GM12878 (cell line): ENCODE measurements at regions not wholly inside any gene's neighbourhood (a gene's known extent, or its start where the extent isn't known, plus 50 kb on each side); places are given as distances from the start of the nearest gene placed in this dataset.

Source experiments
- ATAC-seq: fragments of 200-7000 bp; cut with Tn5 transposase; 3 replicates; pipeline ENCODE4 v1.9.1; 2020; ENCODE audit warnings: mild to moderate bottlenecking, moderate library complexity
- BruUV-seq: library from RNA; stranded (reverse); fragments of 400-500 nt; replicated peaks from 2 replicates; lab custom pipeline; 2021; lab: Mats Ljungman, UMichigan
- CTCF ChIA-PET: fragments of 300-600 bp; sonication (Branson Sonifier 250); formaldehyde crosslinking; extraction: SDS; loops from one replicate; lab custom pipeline; 2021; ENCODE audit warnings: inconsistent platforms; lab: Yijun Ruan, JAX
- POLR2A ChIA-PET: fragments of 350-600 bp; formaldehyde crosslinking; extraction: SDS; loops from one replicate; lab custom pipeline; 2021; ENCODE audit warnings: inconsistent platforms; lab: Charles Lee
- RAD21 ChIA-PET: fragments of 300-600 bp; sonication (Branson Sonifier 250); formaldehyde crosslinking; loops from one replicate; lab custom pipeline; 2023; ENCODE audit warnings: antibody characterized with exemption; ENCODE audit not compliant: unreplicated experiment; lab: Charles Lee
- SMC1A ChIA-PET: fragments of 300-600 bp; sonication (Branson Sonifier 250); formaldehyde crosslinking; loops from one replicate; lab custom pipeline; 2023; ENCODE audit not compliant: unreplicated experiment, uncharacterized antibody; lab: Charles Lee
- DNase-seq: peaks from one replicate; pipeline ENCODE4 v3.0.0-alpha.2; 2011; ENCODE audit warnings: low read depth, low spot score
- FAIRE-seq: peaks from 3 replicates; lab custom pipeline; 2011; peaks lifted over from hg19 to GRCh38; lab: Jason Lieb, UNC
- H2AFZ ChIP-seq: 2 replicates; pipeline ENCODE4 v1.6.0; 2011; ENCODE audit warnings: low read depth, low read length, control low read depth; ENCODE audit not compliant: control insufficient read depth
- H3K27ac ChIP-seq: 2 replicates; pipeline ENCODE4 v1.5.1; 2011; ENCODE audit warnings: control low read depth; ENCODE audit not compliant: control insufficient read depth, insufficient read depth
- H3K27me3 ChIP-seq, 2 experiments: replicated peaks in 1 of 2; 2 replicates each; pipeline versions ENCODE4 v1.6.0 to v1.6.1; 2011; ENCODE audit warnings: low read length in 1 of 2; ENCODE audit not compliant: control insufficient read depth in 2 of 2, insufficient read depth in 2 of 2
- H3K36me3 ChIP-seq, 2 experiments: 2 replicates each; pipeline ENCODE4 v1.5.1; 2011; ENCODE audit warnings: low read length in 1 of 2; ENCODE audit not compliant: control insufficient read depth in 2 of 2, insufficient read depth in 2 of 2
- H3K4me1 ChIP-seq: 2 replicates; pipeline ENCODE4 v1.6.1; 2011; ENCODE audit warnings: mild to moderate bottlenecking, low read length, moderate library complexity, mixed read lengths; ENCODE audit not compliant: control insufficient read depth, insufficient read depth
- H3K4me2 ChIP-seq: 2 replicates; pipeline ENCODE4 v1.6.0; 2011; ENCODE audit warnings: control low read depth; ENCODE audit not compliant: control insufficient read depth, insufficient read depth
- H3K4me3 ChIP-seq: fragments of 200-600 bp; sonication (generic); 2 replicates; pipeline ENCODE4 v1.5.1; 2016
- H3K79me2 ChIP-seq: 2 replicates; pipeline ENCODE4 v1.6.0; 2011; ENCODE audit warnings: low read length; ENCODE audit not compliant: control insufficient read depth, insufficient read depth
- H3K9ac ChIP-seq: 2 replicates; pipeline ENCODE4 v1.8.0; 2011; ENCODE audit warnings: low read length, control low read depth, mixed read lengths; ENCODE audit not compliant: control insufficient read depth, insufficient read depth
- H3K9me3 ChIP-seq: replicated peaks from 3 replicates; pipeline ENCODE4 v1.5.1; 2011; ENCODE audit warnings: mild to moderate bottlenecking, low read length; ENCODE audit not compliant: control insufficient read depth, insufficient read depth
- H4K20me1 ChIP-seq: 2 replicates; pipeline ENCODE4 v1.6.0; 2011; ENCODE audit not compliant: control insufficient read depth, insufficient read depth
- CHD1 ChIP-seq: IDR thresholded peaks from 2 replicates; pipeline ENCODE4 v1.6.1; 2012; ENCODE audit warnings: low read depth, low read length, improper control_type of control experiment
- CREM ChIP-seq: IDR thresholded peaks from 2 replicates; pipeline ENCODE4 v1.6.1; 2014; ENCODE audit warnings: antibody characterized with exemption, low read depth
- FOXM1 ChIP-seq: IDR thresholded peaks from 2 replicates; pipeline ENCODE4 v1.6.1; 2012; ENCODE audit warnings: low read depth, mild to moderate bottlenecking, inconsistent platforms, low read length, moderate library complexity
- HDAC6 ChIP-seq: fragments of 200-600 bp; sonication (generic); IDR thresholded peaks from one replicate; pipeline ENCODE4 v1.8.0; 2017; ENCODE audit warnings: antibody characterized with exemption; ENCODE audit not compliant: unreplicated experiment
- MXI1 ChIP-seq: fragments of 150-350 bp; IDR thresholded peaks from 2 replicates; pipeline ENCODE4 v1.6.1; 2011; ENCODE audit warnings: low read depth, mild to moderate bottlenecking, inconsistent platforms, low read length, improper control_type of control experiment
- SRF ChIP-seq, 2 experiments: IDR thresholded peaks; 2 replicates each; pipeline ENCODE4 v1.6.1; 2011; ENCODE audit warnings: low read depth in 2 of 2, low read length in 2 of 2, mild to moderate bottlenecking in 1 of 2, moderate library complexity in 1 of 2
- YBX1 ChIP-seq: fragments of 450-650 bp; IDR thresholded peaks from 2 replicates; pipeline ENCODE4 v1.6.1; 2016; ENCODE audit warnings: antibody characterized with exemption
- ZNF622 ChIP-seq: fragments of 450-650 bp; IDR thresholded peaks from 2 replicates; pipeline ENCODE4 v1.6.1; 2017; ENCODE audit warnings: mild to moderate bottlenecking, inconsistent platforms
- WGBS: methylation state at CpG from one replicate; pipeline ENCODE4 v1.1.6; 2016; ENCODE audit warnings: low lambda C conversion rate; ENCODE audit not compliant: insufficient replicate concordance, insufficient coverage; ENCODE audit errors: missing lambda C conversion rate; 5-methylcytosine and 5-hydroxymethylcytosine counted together
- in situ Hi-C: fragments of 300-500 bp; cut with MboI; formaldehyde crosslinking; loops from 9 replicates; pipeline ENCODE4 v1.14.3; 2018; ENCODE audit warnings: mixed read lengths
- intact Hi-C: fragments of 100-400 bp; cut with micrococcal nuclease; formaldehyde crosslinking; loops from one replicate; pipeline ENCODE4 v1.14.2; 2022; ENCODE audit not compliant: unreplicated experiment
- TF ChIP-seq, protein P1 (sequence below): fragments of 450-650 bp; formaldehyde crosslinking; IDR thresholded peaks from 2 replicates; pipeline ENCODE4 v1.4.0; 2020; ENCODE audit warnings: mild to moderate bottlenecking, moderate library complexity
- TF ChIP-seq, protein P2 (sequence below): fragments of 150-350 bp; IDR thresholded peaks from 2 replicates; pipeline ENCODE4 v1.6.1; 2016; ENCODE audit warnings: low read depth, low read length
- TF ChIP-seq, protein P3 (sequence below): IDR thresholded peaks from 2 replicates; pipeline ENCODE4 v1.6.1; 2011; ENCODE audit warnings: borderline replicate concordance, low read depth, mild to moderate bottlenecking, moderate library complexity, mixed read lengths, low read length; ENCODE audit not compliant: insufficient read depth; ENCODE audit errors: extremely low read length

DNA sequence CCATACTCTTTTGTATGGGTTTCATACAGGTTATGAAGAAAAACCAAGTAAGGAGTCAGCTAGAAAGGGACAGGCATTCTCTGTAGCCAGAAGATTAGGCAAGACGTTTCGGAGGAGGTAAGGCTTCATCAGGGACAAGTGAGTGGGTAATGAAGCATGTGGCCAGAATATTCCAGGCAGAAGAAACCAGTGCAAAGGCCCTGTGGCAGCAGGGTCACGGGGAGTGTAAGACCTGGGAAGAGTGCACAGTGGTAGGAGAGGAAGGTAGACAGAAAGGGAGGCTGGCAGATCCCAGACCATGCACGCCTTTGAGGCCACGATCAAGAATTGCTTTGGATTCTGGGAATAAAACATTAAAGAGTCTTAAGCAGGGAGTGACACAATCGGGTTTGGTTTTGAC is 177.6 kb downstream of the MIAT start:
- ATAC-seq (no peak), FAIRE-seq (no peak), DNase-seq (no peak)
- SMC1A ChIA-PET = no interaction called here
- Histone ChIP-seq H3K27me3 (no peaks in the 10 kb centered on the region), H4K20me1 (no peaks in the 10 kb centered on the region), H3K4me2 (no peak overlapping the region), H3K4me1 (no peaks in the 10 kb centered on the region), H3K4me3 (no peak overlapping the region), H3K9ac (no peak overlapping the region), H2AFZ (no peak overlapping the region), H3K36me3 (no peaks in the 10 kb centered on the region), H3K79me2 (no peaks in the 10 kb centered on the region), H3K27ac (no peak overlapping the region), H3K9me3 (no peaks in the 10 kb centered on the region)
- WGBS = 24% methylated on average over 6 of the region's 6 CpGs
- intact Hi-C loops = no loop called here
- RAD21 ChIA-PET = no interaction called here
- in situ Hi-C loops = no loop called here
- CTCF ChIA-PET = interaction anchor here (2.0 kb wide), 1 partner anchor 11 kb away, joined by 5 read pairs; no protein-coding TSS in a partner anchor
- TF ChIP-seq, protein P1, sequence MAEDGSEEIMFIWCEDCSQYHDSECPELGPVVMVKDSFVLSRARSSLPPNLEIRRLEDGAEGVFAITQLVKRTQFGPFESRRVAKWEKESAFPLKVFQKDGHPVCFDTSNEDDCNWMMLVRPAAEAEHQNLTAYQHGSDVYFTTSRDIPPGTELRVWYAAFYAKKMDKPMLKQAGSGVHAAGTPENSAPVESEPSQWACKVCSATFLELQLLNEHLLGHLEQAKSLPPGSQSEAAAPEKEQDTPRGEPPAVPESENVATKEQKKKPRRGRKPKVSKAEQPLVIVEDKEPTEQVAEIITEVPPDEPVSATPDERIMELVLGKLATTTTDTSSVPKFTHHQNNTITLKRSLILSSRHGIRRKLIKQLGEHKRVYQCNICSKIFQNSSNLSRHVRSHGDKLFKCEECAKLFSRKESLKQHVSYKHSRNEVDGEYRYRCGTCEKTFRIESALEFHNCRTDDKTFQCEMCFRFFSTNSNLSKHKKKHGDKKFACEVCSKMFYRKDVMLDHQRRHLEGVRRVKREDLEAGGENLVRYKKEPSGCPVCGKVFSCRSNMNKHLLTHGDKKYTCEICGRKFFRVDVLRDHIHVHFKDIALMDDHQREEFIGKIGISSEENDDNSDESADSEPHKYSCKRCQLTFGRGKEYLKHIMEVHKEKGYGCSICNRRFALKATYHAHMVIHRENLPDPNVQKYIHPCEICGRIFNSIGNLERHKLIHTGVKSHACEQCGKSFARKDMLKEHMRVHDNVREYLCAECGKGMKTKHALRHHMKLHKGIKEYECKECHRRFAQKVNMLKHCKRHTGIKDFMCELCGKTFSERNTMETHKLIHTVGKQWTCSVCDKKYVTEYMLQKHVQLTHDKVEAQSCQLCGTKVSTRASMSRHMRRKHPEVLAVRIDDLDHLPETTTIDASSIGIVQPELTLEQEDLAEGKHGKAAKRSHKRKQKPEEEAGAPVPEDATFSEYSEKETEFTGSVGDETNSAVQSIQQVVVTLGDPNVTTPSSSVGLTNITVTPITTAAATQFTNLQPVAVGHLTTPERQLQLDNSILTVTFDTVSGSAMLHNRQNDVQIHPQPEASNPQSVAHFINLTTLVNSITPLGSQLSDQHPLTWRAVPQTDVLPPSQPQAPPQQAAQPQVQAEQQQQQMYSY = no peak
- TF ChIP-seq HDAC6 = no peak
- no peak for TF ChIP-seq CREM
- no peak for TF ChIP-seq CHD1
- TF ChIP-seq FOXM1 = no peak
- no peak for TF ChIP-seq SRF (IDR thresholded peaks at IDR 0.05; ENCODE audit: low read depth in 2 of 2, low read length in 2 of 2)
- TF ChIP-seq YBX1 = no peak
- TF ChIP-seq, protein P2, sequence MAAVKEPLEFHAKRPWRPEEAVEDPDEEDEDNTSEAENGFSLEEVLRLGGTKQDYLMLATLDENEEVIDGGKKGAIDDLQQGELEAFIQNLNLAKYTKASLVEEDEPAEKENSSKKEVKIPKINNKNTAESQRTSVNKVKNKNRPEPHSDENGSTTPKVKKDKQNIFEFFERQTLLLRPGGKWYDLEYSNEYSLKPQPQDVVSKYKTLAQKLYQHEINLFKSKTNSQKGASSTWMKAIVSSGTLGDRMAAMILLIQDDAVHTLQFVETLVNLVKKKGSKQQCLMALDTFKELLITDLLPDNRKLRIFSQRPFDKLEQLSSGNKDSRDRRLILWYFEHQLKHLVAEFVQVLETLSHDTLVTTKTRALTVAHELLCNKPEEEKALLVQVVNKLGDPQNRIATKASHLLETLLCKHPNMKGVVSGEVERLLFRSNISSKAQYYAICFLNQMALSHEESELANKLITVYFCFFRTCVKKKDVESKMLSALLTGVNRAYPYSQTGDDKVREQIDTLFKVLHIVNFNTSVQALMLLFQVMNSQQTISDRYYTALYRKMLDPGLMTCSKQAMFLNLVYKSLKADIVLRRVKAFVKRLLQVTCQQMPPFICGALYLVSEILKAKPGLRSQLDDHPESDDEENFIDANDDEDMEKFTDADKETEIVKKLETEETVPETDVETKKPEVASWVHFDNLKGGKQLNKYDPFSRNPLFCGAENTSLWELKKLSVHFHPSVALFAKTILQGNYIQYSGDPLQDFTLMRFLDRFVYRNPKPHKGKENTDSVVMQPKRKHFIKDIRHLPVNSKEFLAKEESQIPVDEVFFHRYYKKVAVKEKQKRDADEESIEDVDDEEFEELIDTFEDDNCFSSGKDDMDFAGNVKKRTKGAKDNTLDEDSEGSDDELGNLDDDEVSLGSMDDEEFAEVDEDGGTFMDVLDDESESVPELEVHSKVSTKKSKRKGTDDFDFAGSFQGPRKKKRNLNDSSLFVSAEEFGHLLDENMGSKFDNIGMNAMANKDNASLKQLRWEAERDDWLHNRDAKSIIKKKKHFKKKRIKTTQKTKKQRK = no peak
- no peak for TF ChIP-seq ZNF622
- TF ChIP-seq, protein P3, sequence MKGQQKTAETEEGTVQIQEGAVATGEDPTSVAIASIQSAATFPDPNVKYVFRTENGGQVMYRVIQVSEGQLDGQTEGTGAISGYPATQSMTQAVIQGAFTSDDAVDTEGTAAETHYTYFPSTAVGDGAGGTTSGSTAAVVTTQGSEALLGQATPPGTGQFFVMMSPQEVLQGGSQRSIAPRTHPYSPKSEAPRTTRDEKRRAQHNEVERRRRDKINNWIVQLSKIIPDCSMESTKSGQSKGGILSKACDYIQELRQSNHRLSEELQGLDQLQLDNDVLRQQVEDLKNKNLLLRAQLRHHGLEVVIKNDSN = no peak
- TF ChIP-seq MXI1 = no peak
- BruUV-seq = no TSS peak
- POLR2A ChIA-PET = no interaction called here
